K562 (cell line): ENCODE measurements at regions not wholly inside any gene's neighbourhood (a gene's known extent, or its start where the extent isn't known, plus 50 kb on each side); places are given as distances from the start of the nearest gene placed in this dataset.

Source experiments
- EZH2 ChIP-seq: IDR thresholded peaks from 2 replicates; pipeline ENCODE4 v1.6.1; 2012; ENCODE audit warnings: low read depth, mild to moderate bottlenecking, inconsistent platforms, low read length, borderline replicate concordance
- HCFC1 ChIP-seq: IDR thresholded peaks from 2 replicates; pipeline ENCODE4 v1.6.1; 2012; ENCODE audit warnings: low read depth, low read length, improper control_type of control experiment
- HNRNPUL1 ChIP-seq: fragments of 200-400 bp; formaldehyde crosslinking; IDR thresholded peaks from 2 replicates; pipeline ENCODE4 v1.6.1; 2017; ENCODE audit warnings: low read length
- MYC ChIP-seq, 2 experiments: fragments of 250-450 bp in 1 of 2; sonication (Bioruptor Pico) in 1 of 2; IDR thresholded peaks; 2 replicates each; pipeline versions ENCODE4 v1.5.1 to v1.6.1; 2012 to 2021; ENCODE audit warnings: low read depth in 2 of 2, borderline replicate concordance in 1 of 2, improper control_type of control experiment in 1 of 2, low read length in 1 of 2, mild to moderate bottlenecking in 1 of 2, moderate library complexity in 1 of 2
- USF2 ChIP-seq: sonication (generic); formaldehyde crosslinking; IDR thresholded peaks from 2 replicates; pipeline ENCODE4 v1.5.0; 2020; ENCODE audit warnings: missing genetic modification reagents
- YY1 ChIP-seq, 3 experiments: IDR thresholded peaks; 2 replicates each; pipeline ENCODE4 v1.6.1; 2011; ENCODE audit warnings: low read length in 2 of 3, mild to moderate bottlenecking in 2 of 3, moderate library complexity in 2 of 3, borderline replicate concordance in 1 of 3, control low read depth in 1 of 3, low read depth in 1 of 3; ENCODE audit not compliant: insufficient read depth in 3 of 3, insufficient replicate concordance in 2 of 3, control insufficient read depth in 1 of 3, insufficient read length in 1 of 3; ENCODE audit errors: extremely low read depth in 1 of 3
- ZNF263 ChIP-seq: sonication (generic); formaldehyde crosslinking; IDR thresholded peaks from 2 replicates; pipeline ENCODE4 v1.8.0; 2022; ENCODE audit warnings: mild to moderate bottlenecking, missing genetic modification reagents, borderline replicate concordance

GRCh38 chr3:73752338-73752737 is 127.6 kb upstream of the PDZRN3 start:
- TF ChIP-seq HCFC1 (no peak), MYC (IDR thresholded peaks at IDR 0.05; ENCODE audit: low read depth, low read length) (no peak), MYC (CRISPR knock-in tag; IDR thresholded peaks at IDR 0.05; ENCODE audit: borderline replicate concordance, low read depth) (no peak), ZNF263 (CRISPR knock-in tag) (no peak), EZH2 (no peak), YY1 (IDR thresholded peaks at IDR 0.05; ENCODE audit: borderline replicate concordance in 1 of 3, control insufficient read depth in 1 of 3, extremely low read depth in 1 of 3, insufficient read depth in 3 of 3, insufficient read length in 1 of 3, insufficient replicate concordance in 2 of 3, low read depth in 1 of 3, low read length in 2 of 3) (no peak), USF2 (CRISPR knock-in tag) (no peak), HNRNPUL1 (no peak)
